ENCODE measurements at regions not wholly inside any gene's neighbourhood (a gene's known extent, or its start where the extent isn't known, plus 50 kb on each side); places are given as distances from the start of the nearest gene placed in this dataset.

DNA sequence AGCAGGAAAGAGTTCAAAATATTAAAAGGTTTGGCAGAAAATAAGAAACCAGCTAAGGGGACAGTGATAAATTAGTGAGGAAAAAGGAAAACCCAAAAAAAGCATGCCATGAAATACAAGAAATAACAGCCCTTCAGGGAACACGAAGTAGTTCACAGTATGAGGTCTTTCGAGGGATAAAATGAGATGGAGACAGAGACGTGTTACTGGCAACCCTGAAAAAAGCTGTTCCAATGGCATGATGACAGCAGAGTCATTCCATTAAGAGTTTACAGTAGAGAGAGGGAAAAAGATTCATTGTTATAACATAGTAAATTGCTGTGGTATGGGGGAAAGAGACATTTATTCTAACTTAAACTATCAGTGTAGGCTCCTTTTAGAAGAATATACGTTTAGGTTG lies 391.2 kb downstream of the ANKRD7 start:
- TF ChIP-seq, protein P1, sequence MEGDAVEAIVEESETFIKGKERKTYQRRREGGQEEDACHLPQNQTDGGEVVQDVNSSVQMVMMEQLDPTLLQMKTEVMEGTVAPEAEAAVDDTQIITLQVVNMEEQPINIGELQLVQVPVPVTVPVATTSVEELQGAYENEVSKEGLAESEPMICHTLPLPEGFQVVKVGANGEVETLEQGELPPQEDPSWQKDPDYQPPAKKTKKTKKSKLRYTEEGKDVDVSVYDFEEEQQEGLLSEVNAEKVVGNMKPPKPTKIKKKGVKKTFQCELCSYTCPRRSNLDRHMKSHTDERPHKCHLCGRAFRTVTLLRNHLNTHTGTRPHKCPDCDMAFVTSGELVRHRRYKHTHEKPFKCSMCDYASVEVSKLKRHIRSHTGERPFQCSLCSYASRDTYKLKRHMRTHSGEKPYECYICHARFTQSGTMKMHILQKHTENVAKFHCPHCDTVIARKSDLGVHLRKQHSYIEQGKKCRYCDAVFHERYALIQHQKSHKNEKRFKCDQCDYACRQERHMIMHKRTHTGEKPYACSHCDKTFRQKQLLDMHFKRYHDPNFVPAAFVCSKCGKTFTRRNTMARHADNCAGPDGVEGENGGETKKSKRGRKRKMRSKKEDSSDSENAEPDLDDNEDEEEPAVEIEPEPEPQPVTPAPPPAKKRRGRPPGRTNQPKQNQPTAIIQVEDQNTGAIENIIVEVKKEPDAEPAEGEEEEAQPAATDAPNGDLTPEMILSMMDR (IDR thresholded peaks at IDR 0.05; ENCODE audit: insufficient read depth, low read length), result no peak
- DNase-seq (ENCODE audit: low read depth), result no peak
- no peak overlapping the region for H3K4me3 ChIP-seq (ENCODE audit: low read depth, low read length)

DNA sequence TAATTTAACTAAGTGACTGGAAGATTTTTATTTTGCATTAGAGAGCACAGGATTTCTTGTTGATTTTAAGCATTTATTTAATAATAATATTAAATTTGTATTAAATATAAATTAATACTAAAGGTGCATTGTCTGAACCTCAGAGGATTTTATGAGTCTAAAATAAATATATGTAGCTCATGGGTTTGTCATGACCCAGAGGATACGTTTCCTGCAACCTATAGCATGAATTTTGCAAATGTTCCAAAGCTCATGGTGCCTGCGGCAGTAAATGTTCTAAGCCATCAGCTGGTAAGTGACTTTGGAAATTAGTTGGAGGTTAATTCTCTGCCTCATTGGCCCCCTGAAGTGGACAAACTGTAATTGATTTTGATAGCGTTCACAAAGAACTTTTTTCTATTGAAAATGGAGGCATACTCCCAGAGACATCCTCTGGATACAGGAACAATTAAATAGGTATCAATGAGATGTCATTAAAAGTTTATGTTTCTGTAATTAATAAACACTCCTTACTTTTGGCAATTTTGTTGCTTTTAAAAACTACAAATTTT lies 397.4 kb downstream of the ANKRD7 start:
- H3K4me3 ChIP-seq (ENCODE audit: low read depth, low read length), result no peak overlapping the region
- TF ChIP-seq, protein P1 (IDR thresholded peaks at IDR 0.05; ENCODE audit: insufficient read depth, low read length), result no peak
- no peak for DNase-seq (ENCODE audit: low read depth)

DNA sequence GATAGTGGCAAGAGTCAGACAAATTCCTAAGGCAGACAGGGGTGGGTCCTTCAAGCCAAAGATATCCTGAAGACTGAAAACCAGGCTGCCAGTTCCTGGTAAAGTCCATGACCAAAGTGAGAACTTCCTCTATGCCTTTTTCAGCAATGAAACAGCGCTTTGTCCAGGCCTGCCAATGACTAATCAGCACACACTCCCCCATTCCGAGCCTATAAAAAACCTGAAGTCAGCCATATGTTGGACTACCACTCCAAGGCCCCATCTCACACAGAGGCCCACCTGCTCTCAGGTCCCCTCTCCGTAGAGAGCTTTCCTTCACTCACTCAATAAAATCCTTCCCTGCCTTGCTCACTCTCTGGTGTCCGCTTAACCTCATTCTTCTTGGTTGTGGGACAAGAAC lies 402.2 kb downstream of the ANKRD7 start:
- TF ChIP-seq, protein P1 (IDR thresholded peaks at IDR 0.05; ENCODE audit: insufficient read depth, low read length), result no peak
- H3K4me3 ChIP-seq (ENCODE audit: low read depth, low read length), result no peak overlapping the region
- no peak for DNase-seq (ENCODE audit: low read depth)

DNA sequence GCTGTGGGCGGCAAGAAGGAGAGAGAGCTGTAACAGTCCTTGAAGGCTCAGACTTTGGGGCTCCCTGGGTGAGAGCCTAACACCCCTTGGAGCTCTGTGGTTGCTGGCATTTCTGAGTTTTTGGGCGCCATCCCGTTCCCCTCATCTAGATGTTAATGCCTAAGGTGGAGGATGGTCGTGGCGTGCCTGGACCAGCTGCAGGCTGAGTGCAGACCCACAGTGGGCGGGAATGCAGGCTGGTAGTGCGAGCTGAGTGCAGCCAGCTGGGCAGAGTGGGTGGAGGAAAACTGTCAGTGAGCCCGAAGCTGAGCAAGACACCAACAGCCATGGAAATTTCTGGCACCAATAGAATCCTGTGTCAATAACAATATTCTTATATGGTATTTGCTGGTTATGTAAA lies 403.0 kb downstream of the ANKRD7 start:
- H3K4me3 ChIP-seq (ENCODE audit: low read depth, low read length), result no peak overlapping the region
- no peak for DNase-seq (ENCODE audit: low read depth)
- TF ChIP-seq, protein P1 (IDR thresholded peaks at IDR 0.05; ENCODE audit: insufficient read depth, low read length), result no peak

DNA sequence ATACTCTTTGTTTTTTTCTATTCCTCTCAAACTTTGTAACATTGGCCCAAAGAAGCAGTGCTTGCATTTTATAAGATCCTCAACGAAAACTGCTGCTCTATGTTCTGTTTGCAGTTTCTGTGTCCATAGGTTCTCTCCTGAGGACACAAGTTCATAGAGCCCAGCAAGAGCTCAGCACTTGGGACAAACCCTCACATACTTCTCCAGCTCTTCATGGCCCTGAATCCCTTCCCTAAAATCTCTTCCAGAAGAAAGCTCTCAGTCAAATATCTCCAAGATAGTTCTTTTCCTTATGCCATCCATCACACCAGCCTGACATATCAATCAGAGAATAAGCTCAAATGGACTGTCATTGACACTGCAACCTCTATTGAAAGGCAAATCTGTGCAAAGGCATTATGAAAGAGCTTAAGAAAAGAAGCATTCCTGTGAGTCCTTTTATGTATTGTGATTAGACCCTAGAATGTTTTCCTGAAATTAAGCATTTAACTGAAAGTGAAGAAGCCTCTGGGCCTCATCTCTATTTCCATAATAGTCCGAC lies 405.5 kb downstream of the ANKRD7 start:
- TF ChIP-seq, protein P1 (IDR thresholded peaks at IDR 0.05; ENCODE audit: insufficient read depth, low read length), result no peak
- no peak for DNase-seq (ENCODE audit: low read depth)
- H3K4me3 ChIP-seq (ENCODE audit: low read depth, low read length), result no peak overlapping the region

DNA sequence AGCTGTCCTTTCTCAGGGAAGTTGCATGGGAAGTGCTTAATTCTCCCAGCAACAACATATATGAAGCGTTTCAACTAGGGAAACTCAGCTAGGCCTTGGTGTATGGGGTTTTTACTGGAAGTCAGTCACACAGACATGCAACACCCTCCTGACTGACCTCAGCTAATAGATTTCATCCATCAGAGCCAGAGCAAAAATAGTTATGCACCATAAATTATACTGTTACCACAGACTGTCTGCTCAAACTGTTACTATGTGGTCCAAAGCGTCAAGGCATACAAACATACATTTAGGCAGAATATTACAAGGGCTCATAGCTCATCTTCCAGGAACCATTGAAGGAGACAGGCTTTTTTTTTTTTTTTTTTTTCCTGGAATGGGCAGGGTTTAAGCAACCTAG lies 417.9 kb downstream of the ANKRD7 start:
- TF ChIP-seq, protein P1 (IDR thresholded peaks at IDR 0.05; ENCODE audit: insufficient read depth, low read length), result no peak
- DNase-seq (ENCODE audit: low read depth), result no peak
- no peak overlapping the region for H3K4me3 ChIP-seq (ENCODE audit: low read depth, low read length)

DNA sequence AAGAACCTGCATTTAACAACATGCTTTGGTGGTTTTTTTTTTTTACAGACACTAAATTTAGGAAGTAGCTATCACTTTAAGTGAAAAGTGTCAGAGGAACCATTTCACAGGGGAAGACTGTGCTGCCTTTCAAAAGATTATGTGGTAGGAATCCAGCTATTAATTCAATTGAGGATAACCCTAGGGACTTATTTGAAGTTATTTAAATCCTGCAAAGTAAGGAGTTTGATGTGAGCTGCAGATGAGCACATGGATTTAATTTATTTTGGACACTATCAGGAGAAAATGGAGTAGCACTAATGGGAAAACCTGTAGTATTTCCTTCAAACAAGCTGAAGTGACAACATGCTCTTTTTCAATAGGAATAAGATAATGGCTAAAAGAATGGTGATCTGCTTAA lies 419.8 kb downstream of the ANKRD7 start:
- TF ChIP-seq, protein P1 (IDR thresholded peaks at IDR 0.05; ENCODE audit: insufficient read depth, low read length), result no peak
- no peak overlapping the region for H3K4me3 ChIP-seq (ENCODE audit: low read depth, low read length)
- DNase-seq (ENCODE audit: low read depth), result no peak

Measured in fibroblast of the aortic adventitia (primary cell).